Right ventricle myocardium inferior (tissue), 1 donor: ENCODE measurements at regions not wholly inside any gene's neighbourhood (a gene's known extent, or its start where the extent isn't known, plus 50 kb on each side); places are given as distances from the start of the nearest gene placed in this dataset.
A peak's percentile ranks its signal among the peaks of the same experiment; 100 is the strongest.

Source experiments
- ATAC-seq: fragments of 200-7000 bp; cut with Tn5 transposase; one replicate; pipeline ENCODE4 v1.9.1; 2020; ENCODE audit warnings: mild to moderate bottlenecking, moderate library complexity
- DNase-seq: peaks from one replicate; pipeline ENCODE4 v3.0.0; 2021; ENCODE audit errors: missing footprints
- intact Hi-C: fragments of 100-400 bp; cut with DNase I; formaldehyde crosslinking; loops from one replicate; pipeline ENCODE4 v1.11.0; 2022
- donor health status: DM: no; HTN: yes; CAD: no; lungs with severe emphysema.

GRCh38 chr10:33570495-33570894 lies 236.0 kb upstream of the NRP1 start:
- intact Hi-C loops: no loop called here
- no peak for DNase-seq
- peak; percentile 70 for ATAC-seq

GRCh38 chr10:33569702-33570101 lies 235.2 kb upstream of the NRP1 start:
- DNase-seq (no peak), ATAC-seq (no peak)
- intact Hi-C loops: no loop called here

- no peak for ATAC-seq
These were observed 232.0 kb upstream of the NRP1 start for GRCh38 chr10:33566426-33566825.

GRCh38 chr10:33566001-33566400 lies 231.5 kb upstream of the NRP1 start:
- ATAC-seq (no peak), DNase-seq (no peak)
- intact Hi-C loops: no loop called here

More at GRCh38 chr10:33566426-33566825, 232.0 kb upstream of the NRP1 start:
- DNase-seq: no peak
- intact Hi-C loops: no loop called here

GRCh38 chr10:33565231-33565630 lies 230.8 kb upstream of the NRP1 start:
- intact Hi-C loops: no loop called here
- DNase-seq: no peak
- no peak for ATAC-seq

- DNase-seq (no peak), ATAC-seq (no peak)
- intact Hi-C loops: no loop called here
These were observed 224.6 kb upstream of the NRP1 start for GRCh38 chr10:33559105-33559504.

- intact Hi-C loops: no loop called here
- no peak for ATAC-seq
- no peak for DNase-seq
These were observed 222.8 kb upstream of the NRP1 start for GRCh38 chr10:33557313-33557712.

- ATAC-seq (no peak), DNase-seq (no peak)
- intact Hi-C loops: no loop called here
These were observed 222.2 kb upstream of the NRP1 start for GRCh38 chr10:33556620-33557019.

GRCh38 chr10:33556103-33556502 lies 221.6 kb upstream of the NRP1 start:
- no peak for DNase-seq
- no peak for ATAC-seq
- intact Hi-C loops: no loop called here

GRCh38 chr10:33553748-33554571 lies 219.5 kb upstream of the NRP1 start:
- intact Hi-C loops: no loop called here
- ATAC-seq (peak; percentile 26), DNase-seq (no peak)

- intact Hi-C loops: no loop called here
- no peak for DNase-seq
These were observed 217.8 kb upstream of the NRP1 start for GRCh38 chr10:33552290-33552689.

GRCh38 chr10:33550811-33551210 lies 216.3 kb upstream of the NRP1 start:
- no peak for ATAC-seq
- no peak for DNase-seq
- intact Hi-C loops: no loop called here

More at GRCh38 chr10:33552290-33552689, 217.8 kb upstream of the NRP1 start:
- ATAC-seq: no peak

- no peak for ATAC-seq
- intact Hi-C loops: no loop called here
- DNase-seq: no peak
These were observed 213.5 kb upstream of the NRP1 start for GRCh38 chr10:33547976-33548375.

GRCh38 chr10:33546031-33546430 lies 211.6 kb upstream of the NRP1 start:
- DNase-seq: no peak
- intact Hi-C loops: no loop called here
- no peak for ATAC-seq

- DNase-seq (no peak), ATAC-seq (no peak)
- intact Hi-C loops: no loop called here
These were observed 208.5 kb upstream of the NRP1 start for GRCh38 chr10:33542752-33543505.

GRCh38 chr10:33539116-33539515 lies 204.6 kb upstream of the NRP1 start:
- no peak for ATAC-seq
- intact Hi-C loops: no loop called here
- no peak for DNase-seq

GRCh38 chr10:33537066-33537465 lies 202.6 kb upstream of the NRP1 start:
- DNase-seq (no peak), ATAC-seq (no peak)
- intact Hi-C loops: no loop called here

- ATAC-seq: no peak
- DNase-seq: no peak
- intact Hi-C loops: no loop called here
These were observed 202.0 kb upstream of the NRP1 start for GRCh38 chr10:33536508-33536907.

- intact Hi-C loops: no loop called here
- DNase-seq (no peak), ATAC-seq (no peak)
These were observed 201.4 kb upstream of the NRP1 start for GRCh38 chr10:33535866-33536265.

GRCh38 chr10:33534416-33534815 lies 199.9 kb upstream of the NRP1 start:
- ATAC-seq: no peak

More at GRCh38 chr10:33534416-33534815, 199.9 kb upstream of the NRP1 start:
- intact Hi-C loops: no loop called here
- DNase-seq: no peak
